IMR-90 (cell line): ENCODE measurements at regions not wholly inside any gene's neighbourhood (a gene's known extent, or its start where the extent isn't known, plus 50 kb on each side); places are given as distances from the start of the nearest gene placed in this dataset.

Experiments
- ATAC-seq: fragments of 200-7000 bp; cut with Tn5 transposase; 2 replicates; pipeline ENCODE4 v1.9.1; 2020; ENCODE audit warnings: low read depth, mild to moderate bottlenecking, moderate library complexity
- BruUV-seq: library from RNA; stranded (reverse); fragments of 400-500 nt; replicated peaks from 2 replicates; lab custom pipeline; 2021; lab: Mats Ljungman, UMichigan
- CTCF ChIA-PET: fragments of 300-600 bp; formaldehyde crosslinking; extraction: SDS; loops from one replicate; lab custom pipeline; 2021; ENCODE audit warnings: antibody characterized with exemption; lab: Yijun Ruan, JAX
- POLR2A ChIA-PET: fragments of 300-600 bp; sonication (Branson Sonifier 250); formaldehyde crosslinking; loops from one replicate; lab custom pipeline; 2022; ENCODE audit warnings: antibody characterized with exemption; ENCODE audit not compliant: unreplicated experiment; lab: Charles Lee
- DNase-seq: peaks from one replicate; pipeline ENCODE4 v3.0.0; 2013
- H2AFZ ChIP-seq: replicated peaks from 2 replicates; pipeline ENCODE3; 2013; ENCODE audit warnings: low read length, mild to moderate bottlenecking; ENCODE audit not compliant: poor library complexity
- H2AK5ac ChIP-seq: 2 replicates; pipeline ENCODE4 v1.6.1; 2013; ENCODE audit warnings: low read depth, low read length, inconsistent platforms
- H2AK9ac ChIP-seq: replicated peaks from 2 replicates; pipeline ENCODE3; 2013; ENCODE audit warnings: mild to moderate bottlenecking, low read depth, low read length, moderate library complexity; ENCODE audit not compliant: poor library complexity
- H2BK120ac ChIP-seq: 2 replicates; pipeline ENCODE4 v1.6.1; 2013; ENCODE audit warnings: low read depth, low read length, inconsistent platforms
- H2BK15ac ChIP-seq: 3 replicates; pipeline ENCODE4 v1.6.1; 2013; ENCODE audit warnings: low read depth, low read length, inconsistent platforms
- H2BK20ac ChIP-seq: 2 replicates; pipeline ENCODE4 v1.6.1; 2013; ENCODE audit warnings: low read depth, mild to moderate bottlenecking, inconsistent platforms, low read length, moderate library complexity
- H2BK5ac ChIP-seq: 2 replicates; pipeline ENCODE4 v1.6.1; 2013; ENCODE audit warnings: mild to moderate bottlenecking, low read depth, low read length, inconsistent platforms; ENCODE audit not compliant: poor library complexity, severe bottlenecking
- H3K14ac ChIP-seq: replicated peaks from 2 replicates; pipeline ENCODE4 v1.6.1; 2013; ENCODE audit warnings: low read depth, low read length, inconsistent platforms
- H3K18ac ChIP-seq: 2 replicates; pipeline ENCODE4 v1.6.1; 2013; ENCODE audit warnings: low read depth, low read length, control low read depth
- H3K23ac ChIP-seq: 2 replicates; pipeline ENCODE4 v1.6.1; 2013; ENCODE audit warnings: low read depth, low read length, inconsistent platforms
- H3K27ac ChIP-seq: 2 replicates; pipeline ENCODE4 v1.5.1; 2013; ENCODE audit warnings: mild to moderate bottlenecking, control low read depth, low read length; ENCODE audit not compliant: insufficient read depth
- H3K27me3 ChIP-seq: 2 replicates; pipeline ENCODE4 v1.6.1; 2013; ENCODE audit warnings: low read length; ENCODE audit not compliant: control insufficient read depth, insufficient read depth
- H3K36me3 ChIP-seq: 2 replicates; pipeline ENCODE4 v1.6.1; 2013; ENCODE audit warnings: low read length, mixed read lengths; ENCODE audit not compliant: control insufficient read depth, insufficient read depth
- H3K4ac ChIP-seq: 2 replicates; pipeline ENCODE4 v1.6.1; 2013; ENCODE audit warnings: low read depth, low read length, inconsistent platforms
- H3K4me1 ChIP-seq: 2 replicates; pipeline ENCODE4 v1.6.1; 2013; ENCODE audit warnings: low read length, mixed read lengths; ENCODE audit not compliant: control insufficient read depth, insufficient read depth
- H3K4me2 ChIP-seq: 2 replicates; pipeline ENCODE4 v1.6.1; 2013; ENCODE audit warnings: low read depth, mild to moderate bottlenecking, control low read depth, low read length, moderate library complexity
- H3K4me3 ChIP-seq: 2 replicates; pipeline ENCODE4 v1.5.1; 2013; ENCODE audit warnings: low read depth, mild to moderate bottlenecking, control low read depth, low read length, moderate library complexity; ENCODE audit not compliant: insufficient read depth
- H3K56ac ChIP-seq: 2 replicates; pipeline ENCODE4 v1.6.1; 2013; ENCODE audit warnings: low read length, inconsistent platforms; ENCODE audit not compliant: insufficient read depth; ENCODE audit errors: extremely low read depth
- H3K79me1 ChIP-seq, 2 experiments: 2 replicates each; pipeline ENCODE4 v1.6.1; 2013; ENCODE audit warnings: low read length in 2 of 2, inconsistent platforms in 1 of 2, low read depth in 1 of 2
- H3K9ac ChIP-seq: 2 replicates; pipeline ENCODE4 v1.6.1; 2013; ENCODE audit warnings: low read depth, low read length, control low read depth
- H3K9me1 ChIP-seq: 2 replicates; pipeline ENCODE4 v1.6.1; 2013; ENCODE audit warnings: low read length, inconsistent platforms; ENCODE audit not compliant: insufficient read depth
- H3K9me3 ChIP-seq: 2 replicates; pipeline ENCODE4 v1.6.1; 2013; ENCODE audit warnings: low read length; ENCODE audit not compliant: control insufficient read depth, insufficient read depth
- H4K20me1 ChIP-seq: 2 replicates; pipeline ENCODE4 v1.6.1; 2013; ENCODE audit warnings: low read length, inconsistent platforms; ENCODE audit not compliant: insufficient read depth
- H4K5ac ChIP-seq: 2 replicates; pipeline ENCODE4 v1.6.1; 2013; ENCODE audit warnings: mild to moderate bottlenecking, low read depth, low read length, control low read depth
- H4K8ac ChIP-seq, 2 experiments: 2 replicates each; pipeline ENCODE4 v1.6.1; 2013; ENCODE audit warnings: low read depth in 2 of 2, low read length in 2 of 2, control low read depth in 1 of 2, inconsistent platforms in 1 of 2
- H4K91ac ChIP-seq: 2 replicates; pipeline ENCODE4 v1.6.1; 2013; ENCODE audit warnings: low read depth, low read length, inconsistent platforms; ENCODE audit not compliant: insufficient read depth
- BHLHE40 ChIP-seq: fragments of 150-350 bp; IDR thresholded peaks from 2 replicates; pipeline ENCODE4 v1.6.1; 2016; ENCODE audit warnings: mild to moderate bottlenecking, low read depth, low read length
- CEBPB ChIP-seq: IDR thresholded peaks from 2 replicates; pipeline ENCODE4 v1.6.1; 2012; ENCODE audit warnings: low read depth, low read length, improper control_type of control experiment
- MAFK ChIP-seq: IDR thresholded peaks from 2 replicates; pipeline ENCODE4 v1.6.1; 2012; ENCODE audit warnings: low read depth, low read length, improper control_type of control experiment
- MAZ ChIP-seq: IDR thresholded peaks from 2 replicates; pipeline ENCODE4 v1.6.1; 2012; ENCODE audit warnings: low read depth, mild to moderate bottlenecking, low read length, improper control_type of control experiment, moderate library complexity, borderline replicate concordance
- MXI1 ChIP-seq: IDR thresholded peaks from 2 replicates; pipeline ENCODE4 v1.6.1; 2012; ENCODE audit warnings: low read depth, mild to moderate bottlenecking, low read length, moderate library complexity, borderline replicate concordance
- POLR2A ChIP-seq: IDR thresholded peaks from 2 replicates; pipeline ENCODE4 v1.6.1; 2012; ENCODE audit warnings: mild to moderate bottlenecking, low read depth, low read length
- RCOR1 ChIP-seq: IDR thresholded peaks from 2 replicates; pipeline ENCODE4 v1.6.1; 2012; ENCODE audit warnings: mild to moderate bottlenecking, low read length, improper control_type of control experiment; ENCODE audit not compliant: insufficient replicate concordance
- SMC3 ChIP-seq: fragments of 150-350 bp; IDR thresholded peaks from 2 replicates; pipeline ENCODE4 v1.6.1; 2016; ENCODE audit warnings: low read depth, mild to moderate bottlenecking, antibody characterized with exemption, low read length, moderate library complexity
- WGBS, 2 experiments: methylation state at CpG; one replicate each; pipeline versions ENCODE4 v1.1.5 to v1.1.7; 2013; ENCODE audit warnings: missing lambda C conversion rate in 2 of 2; ENCODE audit not compliant: insufficient read length in 1 of 2; ENCODE audit errors: extremely low coverage in 2 of 2; 5-methylcytosine and 5-hydroxymethylcytosine counted together
- dilution Hi-C: fragments of 300-500 bp; cut with HindIII; formaldehyde crosslinking; loops from one replicate; pipeline ENCODE4 v1.14.3; 2018; ENCODE audit warnings: low sequenced_read_pairs; ENCODE audit not compliant: unreplicated experiment
- in situ Hi-C: fragments of 300-500 bp; cut with MboI; formaldehyde crosslinking; loops from 3 replicates; pipeline ENCODE4 v1.14.3; 2019; ENCODE audit warnings: low sequenced_read_pairs, inconsistent platforms, mixed read lengths
- intact Hi-C: fragments of 100-400 bp; cut with micrococcal nuclease; formaldehyde crosslinking; loops from 2 replicates; pipeline ENCODE4 v1.10.0; 2022
- TF ChIP-seq, protein P1 (sequence below): conservative IDR thresholded peaks from 2 replicates; pipeline ENCODE4 v1.5.1; 2012; ENCODE audit warnings: mild to moderate bottlenecking, low read depth, low read length, improper control_type of control experiment

DNA sequence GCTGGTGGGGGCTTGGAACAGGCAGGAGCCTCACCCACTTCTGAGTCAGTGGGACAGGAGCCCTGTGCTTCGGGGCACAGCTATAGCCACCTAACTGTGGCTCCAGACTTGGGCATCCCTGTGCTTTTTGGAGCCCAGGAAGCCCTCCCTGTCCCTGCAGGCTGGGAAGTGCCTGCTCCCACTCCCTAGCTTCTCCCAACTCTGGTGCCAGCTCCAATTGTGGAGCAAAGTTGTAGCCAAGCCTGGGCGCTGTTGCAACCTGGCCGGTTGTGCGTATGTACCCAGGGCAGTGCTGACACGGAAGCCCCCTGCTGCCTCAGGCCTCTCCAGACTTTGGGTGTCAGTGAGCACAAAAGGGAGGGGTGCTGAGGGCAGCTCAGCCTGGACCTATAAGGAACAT, 601.7 kb upstream of the GJE1 start:
- POLR2A ChIA-PET, result no interaction called here
- dilution Hi-C loops (no loop called here), in situ Hi-C loops (no loop called here)

More for the DNA sequence above, 601.7 kb upstream of the GJE1 start:
- Histone ChIP-seq H3K27me3 (no peaks in the 10 kb centered on the region), H2AK9ac (no peak overlapping the region), H3K23ac (no peak overlapping the region), H4K8ac (no peak overlapping the region), H3K18ac (no peak overlapping the region), H3K4me1 (no peaks in the 10 kb centered on the region), H4K91ac (no peak overlapping the region), H3K56ac (no peak overlapping the region), H2AK5ac (no peak overlapping the region), H3K9ac (no peak overlapping the region), H2BK15ac (no peak overlapping the region), H3K4me2 (no peak overlapping the region), H3K9me3 (peaks cover 10% of the 10 kb centered on the region), H2BK120ac (no peak overlapping the region), H3K4me3 (no peak overlapping the region), H3K36me3 (no peaks in the 10 kb centered on the region), H3K4ac (no peak overlapping the region), H2AFZ (no peak overlapping the region), H2BK20ac (no peak overlapping the region), H4K20me1 (no peaks in the 10 kb centered on the region), H3K14ac (no peak overlapping the region), H2BK5ac (no peak overlapping the region), H3K79me1 (no peaks in the 10 kb centered on the region), H3K9me1 (no peaks in the 10 kb centered on the region), H4K5ac (no peak overlapping the region), H3K27ac (no peak overlapping the region)
- intact Hi-C loops, result no loop called here
- no peak for ATAC-seq
- WGBS, 2 experiments, result 88% methylated on average over 1 of the region's 5 CpGs; no CpG with 5 or more reads in 1 of the 2 experiments
- CTCF ChIA-PET, result no interaction called here
- no TSS peak for BruUV-seq
- TF ChIP-seq POLR2A, result no peak
- TF ChIP-seq RCOR1, result no peak
- TF ChIP-seq MXI1, result no peak
- no peak for TF ChIP-seq SMC3
- no peak for TF ChIP-seq MAZ
- no peak for TF ChIP-seq CEBPB
- TF ChIP-seq BHLHE40, result no peak
- TF ChIP-seq, protein P1, sequence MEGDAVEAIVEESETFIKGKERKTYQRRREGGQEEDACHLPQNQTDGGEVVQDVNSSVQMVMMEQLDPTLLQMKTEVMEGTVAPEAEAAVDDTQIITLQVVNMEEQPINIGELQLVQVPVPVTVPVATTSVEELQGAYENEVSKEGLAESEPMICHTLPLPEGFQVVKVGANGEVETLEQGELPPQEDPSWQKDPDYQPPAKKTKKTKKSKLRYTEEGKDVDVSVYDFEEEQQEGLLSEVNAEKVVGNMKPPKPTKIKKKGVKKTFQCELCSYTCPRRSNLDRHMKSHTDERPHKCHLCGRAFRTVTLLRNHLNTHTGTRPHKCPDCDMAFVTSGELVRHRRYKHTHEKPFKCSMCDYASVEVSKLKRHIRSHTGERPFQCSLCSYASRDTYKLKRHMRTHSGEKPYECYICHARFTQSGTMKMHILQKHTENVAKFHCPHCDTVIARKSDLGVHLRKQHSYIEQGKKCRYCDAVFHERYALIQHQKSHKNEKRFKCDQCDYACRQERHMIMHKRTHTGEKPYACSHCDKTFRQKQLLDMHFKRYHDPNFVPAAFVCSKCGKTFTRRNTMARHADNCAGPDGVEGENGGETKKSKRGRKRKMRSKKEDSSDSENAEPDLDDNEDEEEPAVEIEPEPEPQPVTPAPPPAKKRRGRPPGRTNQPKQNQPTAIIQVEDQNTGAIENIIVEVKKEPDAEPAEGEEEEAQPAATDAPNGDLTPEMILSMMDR, result no peak
- no peak for TF ChIP-seq MAFK
- no peak for DNase-seq
